ENCODE measurements at regions not wholly inside any gene's neighbourhood (a gene's known extent, or its start where the extent isn't known, plus 50 kb on each side); places are given as distances from the start of the nearest gene placed in this dataset.

- TF ChIP-seq CTCF (IDR thresholded peaks at IDR 0.05; ENCODE audit: low read depth, low read length) = no peak
- no peak for TF ChIP-seq POLR2A (IDR thresholded peaks at IDR 0.05; ENCODE audit: extremely low read depth, insufficient read length)
- TF ChIP-seq MAX (IDR thresholded peaks at IDR 0.05; ENCODE audit: low read depth, low read length) = no peak
Observed at GRCh38 chr6:48021904-48022303, 89.1 kb downstream of the PTCHD4 start.

Measured in NB4 (cell line).